ENCODE measurements at regions not wholly inside any gene's neighbourhood (a gene's known extent, or its start where the extent isn't known, plus 50 kb on each side); places are given as distances from the start of the nearest gene placed in this dataset.

GRCh38 chr4:110854021-110854678 is 231.3 kb upstream of the PITX2 start:
- Histone ChIP-seq H3K36me3 (replicated peaks in 1 of 2; ENCODE audit: insufficient read depth in 1 of 2, low read depth in 2 of 2) (no peaks in the 10 kb centered on the region), H3K9me3 (no peaks in the 10 kb centered on the region), H3K4me1 (peaks cover 13% of the 10 kb centered on the region), H3K27ac (no peak overlapping the region), H3K4me3 (no peak overlapping the region), H3K27me3 (no peaks in the 10 kb centered on the region)
- intact Hi-C loops (cut with DNase I) = no loop called here
- 35 to 37% methylated on average over 6 of the region's 6 CpGs for WGBS, 2 donors
- TF ChIP-seq CTCF (IDR thresholded peaks at IDR 0.05) (no peak), POLR2A (IDR thresholded peaks at IDR 0.05) (no peak)
- DNase-seq (no peak), ATAC-seq (no peak)

GRCh38 chr4:110860125-110860524 is 237.2 kb upstream of the PITX2 start:
- 55 to 64% methylated on average over 6 of the region's 6 CpGs for WGBS, 2 donors
- Histone ChIP-seq H3K36me3 (replicated peaks in 1 of 2; ENCODE audit: insufficient read depth in 1 of 2, low read depth in 2 of 2) (no peaks in the 10 kb centered on the region), H3K27me3 (no peaks in the 10 kb centered on the region), H3K4me3 (no peak overlapping the region), H3K9me3 (no peaks in the 10 kb centered on the region), H3K4me1 (no peaks in the 10 kb centered on the region), H3K27ac (no peak overlapping the region)
- intact Hi-C loops (cut with DNase I) = no loop called here
- ATAC-seq (no peak), DNase-seq (no peak)
- TF ChIP-seq CTCF (IDR thresholded peaks at IDR 0.05) = no peak
- no peak for TF ChIP-seq POLR2A (IDR thresholded peaks at IDR 0.05)

DNA sequence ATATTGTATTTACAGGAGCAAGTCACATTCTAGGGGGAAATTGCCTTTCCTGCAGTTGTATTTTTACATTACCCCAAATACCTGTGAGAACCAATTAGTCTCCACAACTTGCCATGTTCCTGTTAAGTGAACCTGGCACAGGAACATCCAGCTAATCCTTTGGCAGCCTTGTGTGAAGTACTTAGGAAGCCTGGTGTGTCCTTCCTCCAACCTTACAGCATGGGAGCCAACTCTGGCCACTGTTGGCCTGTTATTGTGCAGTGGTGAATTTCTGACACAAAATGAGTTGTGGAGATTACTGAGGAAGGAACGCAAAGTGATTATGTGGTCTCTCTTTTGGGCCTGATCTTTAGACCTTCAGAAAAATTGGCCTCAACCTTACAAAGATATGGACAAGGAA is 238.0 kb upstream of the PITX2 start:
- intact Hi-C loops (cut with DNase I) = no loop called here
- WGBS, 2 donors = 88 to 91% methylated on average over 1 of the region's 1 CpG
- Histone ChIP-seq H3K4me1 (no peaks in the 10 kb centered on the region), H3K27ac (no peak overlapping the region), H3K27me3 (no peaks in the 10 kb centered on the region), H3K4me3 (no peak overlapping the region), H3K36me3 (replicated peaks in 1 of 2; ENCODE audit: insufficient read depth in 1 of 2, low read depth in 2 of 2) (no peaks in the 10 kb centered on the region), H3K9me3 (no peaks in the 10 kb centered on the region)
- TF ChIP-seq CTCF (IDR thresholded peaks at IDR 0.05) (no peak), POLR2A (IDR thresholded peaks at IDR 0.05) (no peak)
- DNase-seq = no peak
- no peak for ATAC-seq

DNA sequence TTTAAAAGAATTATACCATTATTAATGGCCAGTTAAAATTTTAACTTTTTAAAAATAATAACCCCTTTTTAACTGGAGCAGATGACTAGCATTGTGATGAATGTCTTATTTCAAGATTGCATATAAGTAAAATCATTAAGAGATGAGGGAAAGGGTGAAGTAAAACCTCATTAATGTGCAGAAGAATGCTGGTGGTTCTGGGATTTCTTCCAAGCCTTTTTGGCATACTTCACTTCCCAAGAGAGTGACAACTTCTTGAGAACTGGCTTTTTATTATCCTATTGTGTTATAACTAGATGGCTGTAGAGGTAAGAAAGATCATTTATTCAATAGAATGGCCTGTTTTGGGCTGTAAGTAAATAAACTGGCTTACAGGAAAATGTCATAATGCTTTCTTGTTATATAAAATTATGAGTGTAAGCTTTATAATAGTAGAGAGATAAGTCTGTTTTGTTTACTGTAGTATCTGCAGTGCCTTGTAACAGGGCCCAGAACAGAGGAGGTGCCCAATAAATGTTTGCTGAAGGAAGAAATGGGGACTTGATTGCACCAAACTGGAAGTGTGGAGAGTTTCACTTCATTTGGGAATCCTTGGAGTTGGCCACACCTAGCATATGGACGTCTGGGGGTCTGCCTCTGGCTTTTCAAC is 242.9 kb upstream of the PITX2 start:
- no peak overlapping the region for H3K27ac ChIP-seq
- 19 to 20% methylated on average over 1 of the region's 1 CpG for WGBS, 2 donors

More for the DNA sequence above, 242.9 kb upstream of the PITX2 start:
- Histone ChIP-seq H3K4me1 (no peaks in the 10 kb centered on the region), H3K27me3 (no peaks in the 10 kb centered on the region), H3K4me3 (no peak overlapping the region), H3K9me3 (no peaks in the 10 kb centered on the region), H3K36me3 (replicated peaks in 1 of 2; ENCODE audit: insufficient read depth in 1 of 2, low read depth in 2 of 2) (no peaks in the 10 kb centered on the region)
- intact Hi-C loops (cut with DNase I) = no loop called here
- no peak for ATAC-seq
- TF ChIP-seq CTCF (IDR thresholded peaks at IDR 0.05) = no peak
- TF ChIP-seq POLR2A (IDR thresholded peaks at IDR 0.05) = no peak
- DNase-seq = no peak
